ENCODE measurements at regions not wholly inside any gene's neighbourhood (a gene's known extent, or its start where the extent isn't known, plus 50 kb on each side); places are given as distances from the start of the nearest gene placed in this dataset.
"Not testable (repeated sequence)": the region's sequence is repeated elsewhere in the genome, so short reads cannot be mapped to it uniquely, and the experiment has no call there.

GRCh38 chr3:176058856-176059255, 1138.4 kb downstream of the TBL1XR1 start:
- Mint-ChIP-seq H3K9me3 (peaks cover 6 to 9% of the 10 kb centered on the region in 2 donors), H3K27me3 (ENCODE audit: low read depth) (no peaks in the 10 kb centered on the region), H3K27ac (no peak overlapping the region), H3K4me1 (ENCODE audit: low read depth) (no peaks in the 10 kb centered on the region), H3K36me3 (ENCODE audit: insufficient read depth in 2 of 2) (no peaks in the 10 kb centered on the region), H3K4me3 (no peak overlapping the region)
- DNase-seq (no peak), ATAC-seq (replicated peaks in 1 of 2) (no peak)

GRCh38 chr3:176055836-176056235, 1141.4 kb downstream of the TBL1XR1 start:
- H3K27ac Mint-ChIP-seq: no peak overlapping the region
- no peak overlapping the region for H3K4me3 Mint-ChIP-seq
- ATAC-seq (replicated peaks in 1 of 2) (no peak), DNase-seq (no peak)
- H3K36me3 Mint-ChIP-seq (ENCODE audit: insufficient read depth in 2 of 2): no peaks in the 10 kb centered on the region
- peaks cover 6 to 9% of the 10 kb centered on the region in 2 donors for H3K9me3 Mint-ChIP-seq
- H3K27me3 Mint-ChIP-seq (ENCODE audit: low read depth): no peaks in the 10 kb centered on the region
- no peaks in the 10 kb centered on the region for H3K4me1 Mint-ChIP-seq (ENCODE audit: low read depth)

GRCh38 chr3:176051766-176052165, 1145.5 kb downstream of the TBL1XR1 start:
- H3K4me1 Mint-ChIP-seq (ENCODE audit: low read depth): no peaks in the 10 kb centered on the region
- ATAC-seq (replicated peaks in 1 of 2): no peak
- no peak overlapping the region for H3K4me3 Mint-ChIP-seq
- no peaks in the 10 kb centered on the region for H3K36me3 Mint-ChIP-seq (ENCODE audit: insufficient read depth in 2 of 2)
- no peak overlapping the region for H3K27ac Mint-ChIP-seq
- H3K27me3 Mint-ChIP-seq (ENCODE audit: low read depth): no peaks in the 10 kb centered on the region
- no peak for DNase-seq
- peaks cover 6% of the 10 kb centered on the region in 2 donors for H3K9me3 Mint-ChIP-seq

- no peak for ATAC-seq (replicated peaks in 1 of 2)
- H3K4me1 Mint-ChIP-seq (ENCODE audit: low read depth): no peaks in the 10 kb centered on the region
- H3K36me3 Mint-ChIP-seq (ENCODE audit: insufficient read depth in 2 of 2): no peaks in the 10 kb centered on the region
- no peak for DNase-seq
- H3K27ac Mint-ChIP-seq: no peak overlapping the region
- H3K4me3 Mint-ChIP-seq: no peak overlapping the region
- no peaks in the 10 kb centered on the region for H3K27me3 Mint-ChIP-seq (ENCODE audit: low read depth)
- no peaks in the 10 kb centered on the region for H3K9me3 Mint-ChIP-seq
These were observed 1150.6 kb downstream of the TBL1XR1 start for GRCh38 chr3:176046703-176047102.

DNA sequence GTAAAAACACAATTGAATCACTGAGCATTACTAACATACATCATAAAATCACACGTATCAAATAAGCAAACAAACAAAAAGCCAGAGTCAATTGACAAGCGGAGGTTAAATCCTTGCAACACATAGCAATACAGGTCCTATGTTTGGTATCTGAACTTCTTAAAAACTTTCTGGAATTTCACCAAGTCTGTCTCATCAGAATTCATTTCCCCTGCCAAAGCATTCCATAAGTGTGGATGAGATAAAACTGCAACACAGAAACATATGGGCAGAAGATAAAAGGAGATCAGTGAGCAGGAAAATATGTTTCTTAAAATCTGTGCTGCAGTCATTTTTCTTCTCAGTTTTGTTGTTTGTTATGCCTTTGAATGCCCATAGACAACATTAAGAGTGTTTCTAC, 1155.5 kb downstream of the TBL1XR1 start:
- H3K27me3 Mint-ChIP-seq (ENCODE audit: low read depth): no peaks in the 10 kb centered on the region
- ATAC-seq (replicated peaks in 1 of 2) (no peak), DNase-seq (no peak)
- no peak overlapping the region for H3K4me3 Mint-ChIP-seq
- no peaks in the 10 kb centered on the region for H3K36me3 Mint-ChIP-seq (ENCODE audit: insufficient read depth in 2 of 2)
- no peak overlapping the region for H3K27ac Mint-ChIP-seq
- H3K4me1 Mint-ChIP-seq (ENCODE audit: low read depth): no peaks in the 10 kb centered on the region
- peaks cover 2 to 5% of the 10 kb centered on the region in 2 donors for H3K9me3 Mint-ChIP-seq

- Mint-ChIP-seq H3K27me3 (ENCODE audit: low read depth) (no peaks in the 10 kb centered on the region), H3K4me1 (ENCODE audit: low read depth) (no peaks in the 10 kb centered on the region), H3K36me3 (ENCODE audit: insufficient read depth in 2 of 2) (no peaks in the 10 kb centered on the region), H3K9me3 (peaks cover 2 to 7% of the 10 kb centered on the region in 2 donors), H3K27ac (no peak overlapping the region), H3K4me3 (no peak overlapping the region)
- DNase-seq (no peak), ATAC-seq (replicated peaks in 1 of 2) (no peak)
These were observed 1156.1 kb downstream of the TBL1XR1 start for GRCh38 chr3:176041185-176041584.

DNA sequence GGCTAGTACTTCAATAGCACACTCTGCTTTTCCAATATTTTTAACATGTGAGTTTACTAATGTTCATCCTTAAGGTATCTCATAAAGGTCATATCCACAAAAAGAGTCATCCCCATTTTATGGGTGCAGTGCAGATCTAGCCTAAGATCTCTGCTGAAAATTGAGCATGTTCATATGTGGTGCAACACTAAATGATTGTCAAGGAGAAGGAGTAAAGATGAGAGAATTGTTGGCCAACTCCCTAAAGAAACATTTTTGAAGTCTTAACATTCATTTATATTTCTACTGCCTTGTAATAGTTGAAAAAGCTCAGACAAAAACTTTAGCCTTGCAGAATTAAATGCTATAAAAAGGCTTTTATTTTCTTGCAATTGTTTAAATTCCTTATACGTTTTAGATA, 1159.6 kb downstream of the TBL1XR1 start:
- Mint-ChIP-seq H3K36me3 (ENCODE audit: insufficient read depth in 2 of 2) (no peaks in the 10 kb centered on the region), H3K27me3 (ENCODE audit: low read depth) (no peaks in the 10 kb centered on the region), H3K4me1 (ENCODE audit: low read depth) (no peaks in the 10 kb centered on the region), H3K27ac (no peak overlapping the region), H3K4me3 (no peak overlapping the region), H3K9me3 (peaks cover 3 to 13% of the 10 kb centered on the region in 2 donors)
- DNase-seq: no peak
- ATAC-seq (replicated peaks in 1 of 2): no peak

GRCh38 chr3:176032043-176032442, 1165.2 kb downstream of the TBL1XR1 start:
- no peak for DNase-seq
- H3K9me3 Mint-ChIP-seq: peaks cover 3 to 10% of the 10 kb centered on the region in 2 donors
- H3K36me3 Mint-ChIP-seq (ENCODE audit: insufficient read depth in 2 of 2): no peaks in the 10 kb centered on the region
- no peak overlapping the region for H3K4me3 Mint-ChIP-seq
- H3K27ac Mint-ChIP-seq: no peak overlapping the region
- no peaks in the 10 kb centered on the region for H3K27me3 Mint-ChIP-seq (ENCODE audit: low read depth)
- no peak for ATAC-seq (replicated peaks in 1 of 2)
- no peaks in the 10 kb centered on the region for H3K4me1 Mint-ChIP-seq (ENCODE audit: low read depth)

DNA sequence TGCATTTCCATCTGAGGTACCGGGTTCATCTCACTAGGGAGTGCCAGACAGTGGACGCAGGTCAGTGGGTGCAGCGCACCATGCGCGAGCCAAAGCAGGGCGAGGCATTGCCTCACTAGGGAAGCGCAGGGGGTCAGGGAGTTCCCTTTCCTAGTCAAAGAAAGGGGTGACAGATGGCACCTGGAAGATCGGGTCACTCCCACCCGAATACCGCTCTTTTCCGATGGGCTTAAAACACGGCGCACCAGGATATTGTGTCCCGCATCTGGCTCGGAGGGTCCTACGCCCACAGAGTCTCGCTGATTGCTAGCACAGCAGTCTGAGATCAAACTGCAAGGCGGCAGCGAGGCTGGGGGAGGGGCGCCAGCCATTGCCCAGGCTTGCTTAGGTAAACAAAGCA, 1157.1 kb downstream of the NAALADL2 start:
- not testable (repeated sequence) for H3K27me3 Mint-ChIP-seq (ENCODE audit: low read depth); DNase-seq; H3K36me3 Mint-ChIP-seq (ENCODE audit: insufficient read depth in 2 of 2); H3K9me3 Mint-ChIP-seq; H3K4me1 Mint-ChIP-seq (ENCODE audit: low read depth); ATAC-seq (replicated peaks in 1 of 2); H3K4me3 Mint-ChIP-seq; H3K27ac Mint-ChIP-seq

DNA sequence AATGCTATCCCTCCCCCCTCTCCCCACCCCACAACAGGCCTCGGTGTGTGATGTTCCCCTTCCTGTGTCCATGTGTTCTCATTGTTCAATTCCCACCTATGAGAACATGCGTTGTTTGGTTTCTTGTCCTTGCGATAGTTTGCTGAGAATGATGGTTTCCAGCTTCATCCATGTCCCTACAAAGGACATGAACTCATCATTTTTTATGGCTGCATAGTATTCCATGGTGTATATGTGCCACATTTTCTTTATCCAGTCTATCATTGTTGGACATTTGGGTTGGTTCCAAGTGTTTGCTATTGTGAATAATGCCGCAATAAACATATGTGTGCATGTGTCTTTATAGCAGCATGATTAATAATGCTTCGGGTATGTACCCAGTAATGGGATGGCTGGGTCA, 1156.1 kb downstream of the NAALADL2 start:
- not testable (repeated sequence) for DNase-seq; H3K4me1 Mint-ChIP-seq (ENCODE audit: low read depth); H3K9me3 Mint-ChIP-seq; H3K27ac Mint-ChIP-seq; H3K4me3 Mint-ChIP-seq; H3K36me3 Mint-ChIP-seq (ENCODE audit: insufficient read depth in 2 of 2); H3K27me3 Mint-ChIP-seq (ENCODE audit: low read depth); ATAC-seq (replicated peaks in 1 of 2)

GRCh38 chr3:176009256-176009655, 1150.1 kb downstream of the NAALADL2 start:
- Mint-ChIP-seq H3K4me3 (no peak overlapping the region), H3K4me1 (ENCODE audit: low read depth) (no peaks in the 10 kb centered on the region), H3K27me3 (ENCODE audit: low read depth) (no peaks in the 10 kb centered on the region), H3K9me3 (peaks cover 5 to 6% of the 10 kb centered on the region in 2 donors), H3K36me3 (ENCODE audit: insufficient read depth in 2 of 2) (no peaks in the 10 kb centered on the region), H3K27ac (no peak overlapping the region)
- DNase-seq (no peak), ATAC-seq (replicated peaks in 1 of 2) (no peak)

DNA sequence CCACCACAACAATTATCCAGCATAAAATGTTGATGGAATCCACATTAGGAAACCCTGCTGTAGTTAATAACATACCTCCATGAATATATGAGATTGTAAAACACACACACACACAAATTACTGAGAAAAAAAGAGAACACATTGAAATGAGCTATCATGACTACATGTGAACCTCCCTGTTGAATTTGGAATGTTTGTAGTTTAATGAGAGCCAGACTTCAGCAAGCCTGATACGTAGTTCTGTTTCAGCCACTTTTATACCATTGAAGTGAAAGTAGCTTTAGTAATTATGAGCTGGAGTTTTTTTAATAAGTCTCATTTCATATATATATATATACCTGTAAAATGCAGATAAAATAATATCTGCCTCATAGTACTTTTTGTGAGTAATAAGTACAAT, 1146.4 kb downstream of the NAALADL2 start:
- H3K27ac Mint-ChIP-seq: no peak overlapping the region
- peaks cover 3 to 6% of the 10 kb centered on the region in 2 donors for H3K9me3 Mint-ChIP-seq
- no peak for DNase-seq
- no peak overlapping the region for H3K4me3 Mint-ChIP-seq
- no peaks in the 10 kb centered on the region for H3K27me3 Mint-ChIP-seq (ENCODE audit: low read depth)
- no peaks in the 10 kb centered on the region for H3K4me1 Mint-ChIP-seq (ENCODE audit: low read depth)
- no peak for ATAC-seq (replicated peaks in 1 of 2)
- H3K36me3 Mint-ChIP-seq (ENCODE audit: insufficient read depth in 2 of 2): no peaks in the 10 kb centered on the region

- no peak for DNase-seq
- ATAC-seq (replicated peaks in 1 of 2): no peak
- no peak overlapping the region for H3K27ac Mint-ChIP-seq
- H3K4me3 Mint-ChIP-seq: no peak overlapping the region
- H3K9me3 Mint-ChIP-seq: peaks cover 8 to 15% of the 10 kb centered on the region in 2 donors
- H3K27me3 Mint-ChIP-seq (ENCODE audit: low read depth): no peaks in the 10 kb centered on the region
- no peaks in the 10 kb centered on the region for H3K4me1 Mint-ChIP-seq (ENCODE audit: low read depth)
- no peaks in the 10 kb centered on the region for H3K36me3 Mint-ChIP-seq (ENCODE audit: insufficient read depth in 2 of 2)
These were observed 1130.0 kb downstream of the NAALADL2 start for GRCh38 chr3:175989161-175989560.

- H3K4me1 Mint-ChIP-seq (ENCODE audit: low read depth): no peaks in the 10 kb centered on the region
- DNase-seq: no peak
- H3K36me3 Mint-ChIP-seq (ENCODE audit: insufficient read depth in 2 of 2): no peaks in the 10 kb centered on the region
- no peak overlapping the region for H3K27ac Mint-ChIP-seq
- no peak overlapping the region for H3K4me3 Mint-ChIP-seq
- H3K9me3 Mint-ChIP-seq: peaks cover 10 to 15% of the 10 kb centered on the region in 2 donors
- ATAC-seq (replicated peaks in 1 of 2): no peak
- H3K27me3 Mint-ChIP-seq (ENCODE audit: low read depth): no peaks in the 10 kb centered on the region
These were observed 1129.3 kb downstream of the NAALADL2 start for GRCh38 chr3:175988401-175988800.
